ENCODE measurements at regions not wholly inside any gene's neighbourhood (a gene's known extent, or its start where the extent isn't known, plus 50 kb on each side); places are given as distances from the start of the nearest gene placed in this dataset.
"Not testable (repeated sequence)": the region's sequence is repeated elsewhere in the genome, so short reads cannot be mapped to it uniquely, and the experiment has no call there.

DNA sequence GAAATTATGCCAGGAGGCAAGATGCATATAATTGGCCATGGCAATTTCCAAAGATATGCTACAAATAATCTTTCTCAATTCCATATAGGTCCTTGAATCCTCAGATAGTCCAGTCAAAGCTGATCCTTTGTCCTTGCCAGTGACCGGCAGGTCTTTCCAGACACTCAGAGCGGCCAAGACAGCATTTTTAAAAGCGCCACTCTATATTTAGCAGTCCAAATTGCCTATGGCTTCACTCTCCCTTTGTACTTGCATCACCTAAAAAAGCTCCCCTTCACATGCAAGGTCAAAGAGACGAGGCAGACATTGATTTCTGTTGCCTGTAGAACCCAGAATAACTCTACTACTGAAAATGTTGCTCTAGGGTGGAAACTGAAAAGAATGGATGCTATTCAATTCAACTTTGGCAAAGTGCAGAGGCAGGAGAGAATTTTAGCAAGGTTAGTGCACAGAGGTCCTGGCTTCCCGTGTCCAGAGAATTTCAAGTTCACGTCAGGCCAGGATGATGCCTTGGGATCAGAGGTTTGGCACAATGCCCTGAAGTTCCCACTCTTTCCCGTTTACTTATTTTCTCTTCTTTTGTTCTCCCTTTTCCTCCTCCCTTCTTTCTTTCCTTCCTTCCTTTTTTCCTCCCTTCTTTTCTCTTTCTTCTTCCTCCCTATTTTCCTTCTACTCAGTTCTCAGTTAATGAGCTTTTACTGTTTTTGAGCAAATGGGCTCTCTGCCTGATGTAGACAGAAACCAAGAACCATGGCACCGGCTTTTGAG is 108.5 kb downstream of the KCNK1 start:
- POLR2A ChIA-PET = no interaction called here
- CTCF ChIA-PET = interaction anchor here (1.3 to 1.4 kb wide), 2 partner anchors 11 to 281 kb away, joined by 3 read pairs; no protein-coding TSS in a partner anchor
- no peak for DNase-seq (ENCODE audit: low read depth in 1 of 2, low spot score in 1 of 2)
- no peak for TF ChIP-seq CEBPB (IDR thresholded peaks at IDR 0.05)
- TF ChIP-seq ZNF302 (CRISPR knock-in tag; IDR thresholded peaks at IDR 0.05) = no peak
- no peak for TF ChIP-seq RFX5 (IDR thresholded peaks at IDR 0.05)
- no peak for TF ChIP-seq MAFK (IDR thresholded peaks at IDR 0.05; ENCODE audit: partially characterized antibody)
- TF ChIP-seq RAD21 (conservative IDR thresholded peaks at IDR 0.05 in 1 of 2, IDR thresholded peaks at IDR 0.05 in 1 of 2) = no peak
- TF ChIP-seq TP53 (CRISPR knock-in tag; IDR thresholded peaks at IDR 0.05) = no peak
- TF ChIP-seq, protein P1, sequence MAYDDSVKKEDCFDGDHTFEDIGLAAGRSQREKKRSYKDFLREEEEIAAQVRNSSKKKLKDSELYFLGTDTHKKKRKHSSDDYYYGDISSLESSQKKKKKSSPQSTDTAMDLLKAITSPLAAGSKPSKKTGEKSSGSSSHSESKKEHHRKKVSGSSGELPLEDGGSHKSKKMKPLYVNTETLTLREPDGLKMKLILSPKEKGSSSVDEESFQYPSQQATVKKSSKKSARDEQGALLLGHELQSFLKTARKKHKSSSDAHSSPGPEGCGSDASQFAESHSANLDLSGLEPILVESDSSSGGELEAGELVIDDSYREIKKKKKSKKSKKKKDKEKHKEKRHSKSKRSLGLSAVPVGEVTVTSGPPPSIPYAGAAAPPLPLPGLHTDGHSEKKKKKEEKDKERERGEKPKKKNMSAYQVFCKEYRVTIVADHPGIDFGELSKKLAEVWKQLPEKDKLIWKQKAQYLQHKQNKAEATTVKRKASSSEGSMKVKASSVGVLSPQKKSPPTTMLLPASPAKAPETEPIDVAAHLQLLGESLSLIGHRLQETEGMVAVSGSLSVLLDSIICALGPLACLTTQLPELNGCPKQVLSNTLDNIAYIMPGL (CRISPR knock-in tag; IDR thresholded peaks at IDR 0.05; ENCODE audit: borderline replicate concordance) = no peak
- TF ChIP-seq EHMT2 (IDR thresholded peaks at IDR 0.05; ENCODE audit: low read depth) = no peak
- TF ChIP-seq HOXB5 (CRISPR knock-in tag; IDR thresholded peaks at IDR 0.05) = no peak
- no peak for TF ChIP-seq EHF (CRISPR knock-in tag; IDR thresholded peaks at IDR 0.05)
- TF ChIP-seq RCOR1 (IDR thresholded peaks at IDR 0.05; ENCODE audit: low read depth, low read length) = no peak
- no peak for FAIRE-seq
- H3K4me3 ChIP-seq = no peak overlapping the region
- H3K4me1 ChIP-seq = peaks cover 10% of the 10 kb centered on the region; the same call in 2 of the 3 replicates
- no peaks in the 10 kb centered on the region for H3K9me3 ChIP-seq
- H3K27ac ChIP-seq = no peak overlapping the region
- WGBS (ENCODE audit: missing lambda C conversion rate) = 69% methylated on average over 8 of the region's 8 CpGs
- no peak overlapping the region for H3K4me2 ChIP-seq
- ATAC-seq = no peak

DNA sequence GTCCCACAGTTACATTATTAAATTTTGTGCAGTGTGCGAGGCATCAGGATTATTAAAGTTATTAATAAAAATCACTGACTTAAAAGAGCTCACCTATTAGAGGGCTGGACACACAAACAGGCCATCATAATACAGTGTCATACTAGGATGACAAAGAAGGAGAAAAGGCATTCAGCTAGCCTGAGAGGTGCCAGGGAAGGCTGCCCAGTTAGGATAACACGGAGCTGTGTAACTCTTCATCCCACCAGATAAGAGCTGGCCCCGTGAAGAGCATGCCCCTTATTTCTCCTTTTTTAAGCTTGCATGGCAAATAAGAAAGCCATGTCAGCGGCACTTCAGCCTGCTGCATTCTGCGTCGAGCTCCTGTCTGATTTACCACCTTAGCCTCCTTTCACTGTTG is 109.5 kb downstream of the KCNK1 start:
- Histone ChIP-seq H3K27ac (no peak overlapping the region), H3K9me3 (no peaks in the 10 kb centered on the region), H3K4me3 (no peak overlapping the region), H3K4me2 (no peak overlapping the region), H3K4me1 (peaks cover 10% of the 10 kb centered on the region; the same call in 2 of the 3 replicates)
- CTCF ChIA-PET = interaction anchor here (0.6 to 1.4 kb wide), 3 partner anchors 10 to 282 kb away, joined by 3 read pairs; partner anchors contain the start of gene SLC35F3
- TF ChIP-seq RARB (CRISPR knock-in tag; IDR thresholded peaks at IDR 0.05) (no peak), KDM5A (IDR thresholded peaks at IDR 0.05) (no peak), KDM1A (IDR thresholded peaks at IDR 0.05; ENCODE audit: low read depth) (no peak), FOSL2 (IDR thresholded peaks at IDR 0.05) (no peak), FOSL2 (CRISPR knock-in tag; IDR thresholded peaks at IDR 0.05) (no peak)
- POLR2A ChIA-PET = no interaction called here
- DNase-seq (ENCODE audit: low read depth in 1 of 2, low spot score in 1 of 2) = no peak
- no peak for FAIRE-seq
- WGBS (ENCODE audit: missing lambda C conversion rate) = 75% methylated on average over 6 of the region's 6 CpGs
- ATAC-seq = no peak

DNA sequence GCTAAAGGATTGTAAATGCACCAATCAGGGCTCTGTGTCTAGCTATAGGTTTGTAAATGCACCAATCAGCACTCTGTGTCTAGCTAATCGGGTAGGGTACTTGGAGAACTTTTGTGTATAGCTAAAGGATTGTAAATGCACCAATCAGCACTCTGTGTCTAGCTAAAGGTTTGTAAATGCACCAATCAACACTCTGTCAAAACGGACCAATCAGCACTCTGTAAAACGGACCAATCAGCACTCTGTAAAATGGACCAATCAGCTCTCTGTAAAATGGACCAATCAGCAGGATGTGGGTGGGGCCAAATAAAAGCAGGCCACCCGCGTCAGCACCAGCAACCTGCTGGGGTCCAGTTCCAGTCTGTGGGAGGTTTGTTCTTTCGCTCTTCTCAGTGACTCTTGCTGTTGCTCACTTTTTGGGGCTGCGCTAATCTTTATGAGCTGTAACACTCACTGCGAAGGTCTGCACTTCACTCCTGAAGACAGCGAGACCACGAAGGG is 110.3 kb downstream of the KCNK1 start:
- CTCF ChIA-PET = interaction anchor here (1.4 kb wide), 1 partner anchor 283 kb away, joined by 3 read pairs; no protein-coding TSS in a partner anchor
- DNase-seq (ENCODE audit: low read depth in 1 of 2, low spot score in 1 of 2); FAIRE-seq; H3K9me3 ChIP-seq; H3K4me1 ChIP-seq; ATAC-seq; H3K27ac ChIP-seq; H3K4me2 ChIP-seq; POLR2A ChIA-PET; H3K4me3 ChIP-seq: not testable (repeated sequence)
- 83% methylated on average over 10 of the region's 10 CpGs for WGBS (ENCODE audit: missing lambda C conversion rate)

DNA sequence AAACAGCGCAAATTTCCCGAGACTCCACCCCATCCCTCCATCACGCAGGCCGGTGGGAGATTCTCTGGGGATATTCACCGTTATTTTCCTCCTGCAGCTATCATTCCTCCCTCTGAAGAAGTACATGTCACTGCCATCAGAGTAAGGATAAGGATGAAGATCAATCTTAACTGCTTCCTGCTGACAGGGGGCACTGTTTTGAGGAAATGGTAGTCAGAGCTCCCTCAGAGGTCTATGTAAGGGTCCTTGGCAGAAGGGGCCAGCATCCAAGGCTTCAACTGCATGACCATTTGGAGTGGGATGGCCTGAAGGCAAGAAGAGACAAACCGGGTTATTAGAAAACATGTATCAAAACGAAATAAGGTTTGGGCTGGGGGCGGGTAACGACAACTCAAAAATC is 111.5 kb downstream of the KCNK1 start:
- ChIA-PET CTCF (no interaction called here), POLR2A (no interaction called here)
- Histone ChIP-seq H3K4me3 (no peak overlapping the region), H3K4me2 (no peak overlapping the region), H3K27ac (no peak overlapping the region), H3K9me3 (no peaks in the 10 kb centered on the region), H3K4me1 (peaks cover 10% of the 10 kb centered on the region; the same call in 2 of the 3 replicates)
- ATAC-seq (no peak), DNase-seq (ENCODE audit: low read depth in 1 of 2, low spot score in 1 of 2) (no peak), FAIRE-seq (no peak)
- TF ChIP-seq CBX8 (IDR thresholded peaks at IDR 0.05) = no peak
- no peak for TF ChIP-seq EHF (CRISPR knock-in tag; IDR thresholded peaks at IDR 0.05)
- TF ChIP-seq NPAS2 (CRISPR knock-in tag; IDR thresholded peaks at IDR 0.05; ENCODE audit: borderline replicate concordance) = no peak
- TF ChIP-seq JUN (IDR thresholded peaks at IDR 0.05) = no peak
- TF ChIP-seq FOXS1 (CRISPR knock-in tag; IDR thresholded peaks at IDR 0.05) = no peak
- TF ChIP-seq CBX2 (IDR thresholded peaks at IDR 0.05; ENCODE audit: borderline replicate concordance, low read depth) = no peak
- TF ChIP-seq FOSB (CRISPR knock-in tag; IDR thresholded peaks at IDR 0.05) = no peak
- TF ChIP-seq KDM5A (IDR thresholded peaks at IDR 0.05) = no peak
- TF ChIP-seq RFX5 (IDR thresholded peaks at IDR 0.05) = no peak
- WGBS (ENCODE audit: missing lambda C conversion rate) = 68% methylated on average over 9 of the region's 9 CpGs

Measured in A549 (cell line).